ENCODE measurements at regions not wholly inside any gene's neighbourhood (a gene's known extent, or its start where the extent isn't known, plus 50 kb on each side); places are given as distances from the start of the nearest gene placed in this dataset.

DNA sequence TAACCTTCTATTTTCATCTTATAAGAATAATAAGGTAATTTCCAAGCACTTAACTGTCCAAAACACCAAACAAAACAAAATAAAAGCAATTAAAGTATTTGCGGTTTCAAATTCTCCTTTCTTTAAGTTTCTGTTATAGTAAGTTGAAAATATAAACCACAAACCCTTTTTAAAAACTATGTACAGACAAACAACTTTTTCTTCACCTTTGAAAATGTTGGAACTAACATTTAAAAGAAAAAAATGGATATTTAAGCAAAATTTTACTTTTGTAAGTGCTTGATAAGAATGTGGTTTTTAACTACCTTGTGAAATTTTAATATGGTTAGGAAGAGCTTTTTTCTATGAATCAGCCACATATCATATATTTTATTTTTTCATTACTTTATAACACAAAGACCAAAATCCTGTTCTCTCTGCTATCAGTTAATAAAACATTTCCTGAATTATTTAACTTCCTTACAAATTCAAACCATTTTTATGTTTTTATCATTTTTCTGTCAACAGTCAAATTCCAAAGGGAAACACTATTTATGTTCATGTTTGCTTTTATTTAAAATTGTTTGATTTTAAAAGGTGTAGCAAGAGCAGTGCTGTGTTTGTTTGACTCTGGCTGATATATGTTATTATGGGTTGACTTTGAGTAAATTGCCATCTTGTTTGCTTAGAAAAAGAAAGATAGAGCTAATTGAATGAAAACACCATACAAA is 554.1 kb upstream of the KLHL1 start:
- POLR2A ChIA-PET: no interaction called here
- CTCF ChIA-PET: interaction anchor here (1.1 to 1.6 kb wide), 2 partner anchors 46 to 301 kb away, joined by 3 to 4 read pairs; no protein-coding TSS in a partner anchor
- Histone ChIP-seq H3K4me3 (replicated peaks in 1 of 3; ENCODE audit: insufficient read depth in 1 of 3, low read depth in 1 of 3, low read length in 3 of 3) (no peak overlapping the region), H3K79me2 (ENCODE audit: control insufficient read depth, insufficient read depth, low read length) (no peaks in the 10 kb centered on the region), H3K9ac (replicated peaks; ENCODE audit: extremely low read depth, insufficient read depth, low read length) (no peak overlapping the region), H3K4me1 (ENCODE audit: control insufficient read depth, extremely low read depth, insufficient read depth, low read length) (peaks cover 3% of the 10 kb centered on the region), H3K9me1 (replicated peaks; ENCODE audit: control insufficient read depth, extremely low read depth, insufficient read depth, low read length) (no peaks in the 10 kb centered on the region), H3K36me3 (ENCODE audit: control insufficient read depth in 2 of 2, extremely low read depth in 1 of 2, insufficient read depth in 2 of 2, low read length in 2 of 2) (no peaks in the 10 kb centered on the region), H2AFZ (ENCODE audit: low read depth, low read length) (no peak overlapping the region), H4K20me1 (replicated peaks; ENCODE audit: control insufficient read depth, extremely low read depth, insufficient read depth, low read length) (no peaks in the 10 kb centered on the region), H3K27me3 (ENCODE audit: control insufficient read depth in 2 of 2, insufficient read depth in 2 of 2, low read length in 2 of 2) (no peaks in the 10 kb centered on the region), H3K4me2 (ENCODE audit: insufficient read depth, low read length) (peak overlapping the region; percentile 55), H3K27ac (ENCODE audit: insufficient read depth, low read depth, low read length) (no peak overlapping the region), H3K9me3 (replicated peaks; ENCODE audit: control insufficient read depth, insufficient read depth, low read length) (no peaks in the 10 kb centered on the region)
- TF ChIP-seq, protein P1, sequence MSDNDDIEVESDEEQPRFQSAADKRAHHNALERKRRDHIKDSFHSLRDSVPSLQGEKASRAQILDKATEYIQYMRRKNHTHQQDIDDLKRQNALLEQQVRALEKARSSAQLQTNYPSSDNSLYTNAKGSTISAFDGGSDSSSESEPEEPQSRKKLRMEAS (IDR thresholded peaks at IDR 0.05; ENCODE audit: insufficient read depth, insufficient read length): no peak
- TF ChIP-seq EZH2 (IDR thresholded peaks at IDR 0.05; ENCODE audit: borderline replicate concordance, low read depth, low read length, severe bottlenecking): no peak
- TF ChIP-seq POLR2AphosphoS5 (IDR thresholded peaks at IDR 0.05; ENCODE audit: insufficient read depth, low read depth, low read length): no peak
- no peak for TF ChIP-seq POLR2A (IDR thresholded peaks at IDR 0.05; ENCODE audit: low read depth, low read length)
- TF ChIP-seq FOS (IDR thresholded peaks at IDR 0.05; ENCODE audit: borderline replicate concordance, insufficient read depth, low read length): no peak
- TF ChIP-seq JUN (IDR thresholded peaks at IDR 0.05; ENCODE audit: borderline replicate concordance, insufficient read depth, insufficient read length, low read depth): no peak
- TF ChIP-seq GATA2 (IDR thresholded peaks at IDR 0.05; ENCODE audit: insufficient read depth, insufficient read length, low read depth, low read length): no peak
- TF ChIP-seq, protein P2, sequence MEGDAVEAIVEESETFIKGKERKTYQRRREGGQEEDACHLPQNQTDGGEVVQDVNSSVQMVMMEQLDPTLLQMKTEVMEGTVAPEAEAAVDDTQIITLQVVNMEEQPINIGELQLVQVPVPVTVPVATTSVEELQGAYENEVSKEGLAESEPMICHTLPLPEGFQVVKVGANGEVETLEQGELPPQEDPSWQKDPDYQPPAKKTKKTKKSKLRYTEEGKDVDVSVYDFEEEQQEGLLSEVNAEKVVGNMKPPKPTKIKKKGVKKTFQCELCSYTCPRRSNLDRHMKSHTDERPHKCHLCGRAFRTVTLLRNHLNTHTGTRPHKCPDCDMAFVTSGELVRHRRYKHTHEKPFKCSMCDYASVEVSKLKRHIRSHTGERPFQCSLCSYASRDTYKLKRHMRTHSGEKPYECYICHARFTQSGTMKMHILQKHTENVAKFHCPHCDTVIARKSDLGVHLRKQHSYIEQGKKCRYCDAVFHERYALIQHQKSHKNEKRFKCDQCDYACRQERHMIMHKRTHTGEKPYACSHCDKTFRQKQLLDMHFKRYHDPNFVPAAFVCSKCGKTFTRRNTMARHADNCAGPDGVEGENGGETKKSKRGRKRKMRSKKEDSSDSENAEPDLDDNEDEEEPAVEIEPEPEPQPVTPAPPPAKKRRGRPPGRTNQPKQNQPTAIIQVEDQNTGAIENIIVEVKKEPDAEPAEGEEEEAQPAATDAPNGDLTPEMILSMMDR (IDR thresholded peaks at IDR 0.05; ENCODE audit: extremely low read depth in 1 of 2, insufficient read depth in 1 of 2, low read depth in 1 of 2, low read length in 2 of 2): no peak
- TF ChIP-seq MYC (IDR thresholded peaks at IDR 0.05; ENCODE audit: low read depth, low read length): no peak
- FAIRE-seq (no peak), DNase-seq (ENCODE audit: low read depth, low spot score) (peak; percentile 68)
- no TSS peak for BruUV-seq (replicated peaks)
- intact Hi-C loops (cut with micrococcal nuclease): loop anchor here (2.0 kb wide), 1 partner anchor 46 kb away; no protein-coding TSS in a partner anchor
- dilution Hi-C loops (cut with MboI; ENCODE audit: extremely low pct_ligation_motif_present, low sequenced_read_pairs): no loop called here
